H9 (cell line): ENCODE measurements at regions not wholly inside any gene's neighbourhood (a gene's known extent, or its start where the extent isn't known, plus 50 kb on each side); places are given as distances from the start of the nearest gene placed in this dataset.

Experiments
- DNase-seq: peaks from one replicate; pipeline ENCODE4 v3.0.0-alpha.2; 2017
- H2AFZ ChIP-seq: one replicate; pipeline ENCODE4 v1.6.1; 2013; ENCODE audit warnings: mild to moderate bottlenecking, low read length, control low read depth, moderate library complexity
- H2AK5ac ChIP-seq: 2 replicates; pipeline ENCODE4 v1.6.1; 2013; ENCODE audit warnings: low read length, control low read depth, mixed read lengths; ENCODE audit not compliant: insufficient read length
- H2BK120ac ChIP-seq: one replicate; pipeline ENCODE4 v1.6.1; 2013; ENCODE audit warnings: low read depth, mild to moderate bottlenecking, low read length, control low read depth, inconsistent platforms; ENCODE audit not compliant: poor library complexity, severe bottlenecking
- H2BK12ac ChIP-seq: 2 replicates; pipeline ENCODE4 v1.6.1; 2013; ENCODE audit warnings: low read length, control low read depth, mixed read lengths, low read depth; ENCODE audit not compliant: insufficient read length
- H2BK15ac ChIP-seq: 2 replicates; pipeline ENCODE4 v1.6.1; 2013; ENCODE audit warnings: low read depth, low read length, control low read depth
- H2BK20ac ChIP-seq: one replicate; pipeline ENCODE4 v1.6.1; 2013; ENCODE audit warnings: low read depth, mild to moderate bottlenecking, low read length, control low read depth, inconsistent platforms; ENCODE audit not compliant: poor library complexity, severe bottlenecking
- H2BK5ac ChIP-seq: 2 replicates; pipeline ENCODE4 v1.6.1; 2013; ENCODE audit warnings: low read length, control low read depth, mixed read lengths; ENCODE audit not compliant: insufficient read length
- H3K14ac ChIP-seq: 2 replicates; pipeline ENCODE4 v1.6.1; 2013; ENCODE audit warnings: low read length, control low read depth; ENCODE audit not compliant: insufficient read depth
- H3K18ac ChIP-seq: 2 replicates; pipeline ENCODE4 v1.6.1; 2013; ENCODE audit warnings: low read depth, mild to moderate bottlenecking, mixed read lengths, low read length, control low read depth; ENCODE audit not compliant: insufficient read length
- H3K23ac ChIP-seq: 2 replicates; pipeline ENCODE4 v1.6.1; 2013; ENCODE audit warnings: low read length, control low read depth, mixed read lengths, low read depth; ENCODE audit not compliant: insufficient read length
- H3K23me2 ChIP-seq: 2 replicates; pipeline ENCODE4 v1.6.1; 2013; ENCODE audit warnings: low read depth, mild to moderate bottlenecking, mixed read lengths, low read length, control low read depth; ENCODE audit not compliant: insufficient read length, poor library complexity, severe bottlenecking
- H3K27ac ChIP-seq: 2 replicates; pipeline ENCODE4 v1.5.1; 2013; ENCODE audit warnings: low read length, control low read depth, mixed read lengths, low read depth; ENCODE audit not compliant: insufficient read length
- H3K27me3 ChIP-seq: 2 replicates; pipeline ENCODE4 v1.6.1; 2013; ENCODE audit warnings: low read length, control low read depth, inconsistent platforms; ENCODE audit not compliant: insufficient read depth
- H3K4ac ChIP-seq: 2 replicates; pipeline ENCODE4 v1.6.1; 2013; ENCODE audit warnings: low read depth, mild to moderate bottlenecking, control low read depth, inconsistent platforms, low read length, moderate library complexity
- H3K4me1 ChIP-seq: 2 replicates; pipeline ENCODE4 v1.6.1; 2013; ENCODE audit warnings: low read length, control low read depth, inconsistent platforms; ENCODE audit not compliant: insufficient read depth
- H3K4me2 ChIP-seq: 2 replicates; pipeline ENCODE4 v1.6.1; 2013; ENCODE audit warnings: low read length, control low read depth, mixed read lengths; ENCODE audit not compliant: insufficient read length, insufficient read depth
- H3K56ac ChIP-seq: 2 replicates; pipeline ENCODE4 v1.6.1; 2013; ENCODE audit warnings: low read depth, mild to moderate bottlenecking, mixed read lengths, low read length, control low read depth; ENCODE audit not compliant: insufficient read length
- H3K79me1 ChIP-seq: 2 replicates; pipeline ENCODE4 v1.6.1; 2013; ENCODE audit warnings: low read depth, mild to moderate bottlenecking, moderate library complexity, low read length, control low read depth, inconsistent platforms; ENCODE audit not compliant: insufficient read depth, poor library complexity, severe bottlenecking
- H3K79me2 ChIP-seq: 2 replicates; pipeline ENCODE4 v1.6.1; 2013; ENCODE audit warnings: low read length, control low read depth, inconsistent platforms; ENCODE audit not compliant: insufficient read depth
- H3K9ac ChIP-seq: 2 replicates; pipeline ENCODE4 v1.6.1; 2013; ENCODE audit warnings: low read length, control low read depth, mixed read lengths; ENCODE audit not compliant: insufficient read length; ENCODE audit errors: extremely low read depth
- H3K9me3 ChIP-seq: one replicate; pipeline ENCODE4 v1.6.1; 2013; ENCODE audit warnings: low read depth, low read length, inconsistent platforms; ENCODE audit not compliant: control insufficient read depth
- H3T11ph ChIP-seq: one replicate; pipeline ENCODE4 v1.6.1; 2013; ENCODE audit warnings: mild to moderate bottlenecking, low read length, control low read depth, inconsistent platforms
- H4K20me1 ChIP-seq: one replicate; pipeline ENCODE4 v1.6.1; 2013; ENCODE audit not compliant: control insufficient read depth, insufficient read length, insufficient read depth
- H4K5ac ChIP-seq: 2 replicates; pipeline ENCODE4 v1.6.1; 2013; ENCODE audit warnings: low read depth, mild to moderate bottlenecking, mixed read lengths, low read length, control low read depth; ENCODE audit not compliant: insufficient read length
- H4K8ac ChIP-seq: replicated peaks from 2 replicates; pipeline ENCODE4 v1.6.1; 2013; ENCODE audit warnings: low read length, control low read depth, mixed read lengths, low read depth; ENCODE audit not compliant: insufficient read length
- H4K91ac ChIP-seq: 2 replicates; pipeline ENCODE4 v1.6.1; 2013; ENCODE audit warnings: low read depth, mild to moderate bottlenecking, moderate library complexity, mixed read lengths, low read length, control low read depth; ENCODE audit not compliant: insufficient read length
- H3K27ac Mint-ChIP-seq, 3 experiments: 2 replicates in 2 of 3; 3 replicates in 1 of 3; pipeline ENCODE4 v1.8.0; 2020 to 2021; ENCODE audit warnings: mixed read lengths in 3 of 3, mild to moderate bottlenecking in 1 of 3, moderate library complexity in 1 of 3
- H3K27me3 Mint-ChIP-seq: 2 replicates; pipeline ENCODE4 v1.8.0; 2021; ENCODE audit warnings: low read depth, mild to moderate bottlenecking, moderate library complexity, mixed read lengths
- H3K36me3 Mint-ChIP-seq, 3 experiments: 2 replicates in 2 of 3; 3 replicates in 1 of 3; pipeline ENCODE4 v1.8.0; 2020 to 2021; ENCODE audit warnings: low read depth in 3 of 3, mixed read lengths in 3 of 3; ENCODE audit not compliant: insufficient read depth in 1 of 3
- H3K4me1 Mint-ChIP-seq, 2 experiments: 2 replicates each; pipeline ENCODE4 v1.8.0; 2020; ENCODE audit warnings: mixed read lengths in 2 of 2
- H3K4me3 Mint-ChIP-seq, 2 experiments: 2 replicates in 1 of 2; 3 replicates in 1 of 2; pipeline ENCODE4 v1.8.0; 2020 to 2021; ENCODE audit warnings: mild to moderate bottlenecking in 2 of 2, mixed read lengths in 2 of 2, moderate library complexity in 1 of 2
- H3K9me3 Mint-ChIP-seq, 2 experiments: 2 replicates in 1 of 2; 3 replicates in 1 of 2; pipeline ENCODE4 v1.8.0; 2020; ENCODE audit warnings: mild to moderate bottlenecking in 2 of 2, mixed read lengths in 2 of 2, moderate library complexity in 1 of 2
- WGBS: extraction: QIAGEN DNeasy Blood & Tissue Kit; methylation state at CpG from one replicate; pipeline ENCODE4 v1.1.7; 2013; ENCODE audit warnings: missing lambda C conversion rate, low lambda C conversion rate, mixed read lengths; ENCODE audit not compliant: insufficient read length; ENCODE audit errors: extremely low coverage; 5-methylcytosine and 5-hydroxymethylcytosine counted together
- TF ChIP-seq, protein P1 (sequence below): fragments of 200-600 bp; sonication (generic); conservative IDR thresholded peaks from 3 replicates; pipeline ENCODE4 v1.8.0; 2021; ENCODE audit warnings: antibody characterized with exemption, mild to moderate bottlenecking

DNA sequence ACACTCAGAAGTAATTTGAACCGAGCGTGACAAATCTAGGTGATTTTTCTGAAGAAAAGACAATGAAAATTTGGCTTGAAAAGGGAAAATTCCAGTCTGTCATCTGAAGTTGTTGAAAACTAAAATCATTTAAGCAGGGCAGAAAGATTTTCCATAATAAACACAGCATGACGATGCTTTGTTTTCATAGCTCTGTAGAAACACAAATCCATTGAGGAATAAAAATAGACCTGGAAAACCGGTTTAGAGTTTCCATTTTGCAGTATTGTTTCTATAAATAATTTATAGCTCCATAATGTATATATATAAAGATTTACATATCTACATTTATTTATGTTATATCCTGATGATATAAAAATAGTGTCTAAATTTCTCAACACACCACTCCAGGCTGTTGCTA lies 1918.5 kb upstream of the FLRT2 start:
- Histone ChIP-seq H3K14ac (no peak overlapping the region), H2BK20ac (no peak overlapping the region), H2BK5ac (no peak overlapping the region), H3T11ph (no peak overlapping the region), H3K79me1 (no peaks in the 10 kb centered on the region), H3K4ac (no peak overlapping the region), H2BK12ac (no peak overlapping the region), H3K18ac (no peak overlapping the region), H3K4me1 (no peaks in the 10 kb centered on the region), H3K23ac (no peak overlapping the region), H4K91ac (no peak overlapping the region), H2AFZ (no peak overlapping the region), H3K9me3 (no peaks in the 10 kb centered on the region), H3K27me3 (no peaks in the 10 kb centered on the region), H2BK120ac (no peak overlapping the region), H4K20me1 (no peaks in the 10 kb centered on the region), H2BK15ac (no peak overlapping the region), H3K23me2 (no peaks in the 10 kb centered on the region), H3K79me2 (no peaks in the 10 kb centered on the region), H4K8ac (no peak overlapping the region), H3K27ac (no peak overlapping the region), H3K56ac (no peak overlapping the region), H4K5ac (no peak overlapping the region), H3K9ac (no peak overlapping the region), H2AK5ac (no peak overlapping the region), H3K4me2 (no peak overlapping the region)
- Mint-ChIP-seq H3K27me3 (no peaks in the 10 kb centered on the region), H3K4me1 (peaks cover 4 to 7% of the 10 kb centered on the region in 2 experiments; a peak in 3 of 4 replicates), H3K36me3 (peaks cover 0 to 4% (median 1%) of the 10 kb centered on the region in 3 experiments; a peak in 2 of 7 replicates), H3K4me3 (no peak overlapping the region), H3K27ac (no peak overlapping the region), H3K9me3 (peaks cover 0 to 3% of the 10 kb centered on the region in 2 experiments; a peak in 1 of 5 replicates)
- DNase-seq: no peak
- TF ChIP-seq, protein P1, sequence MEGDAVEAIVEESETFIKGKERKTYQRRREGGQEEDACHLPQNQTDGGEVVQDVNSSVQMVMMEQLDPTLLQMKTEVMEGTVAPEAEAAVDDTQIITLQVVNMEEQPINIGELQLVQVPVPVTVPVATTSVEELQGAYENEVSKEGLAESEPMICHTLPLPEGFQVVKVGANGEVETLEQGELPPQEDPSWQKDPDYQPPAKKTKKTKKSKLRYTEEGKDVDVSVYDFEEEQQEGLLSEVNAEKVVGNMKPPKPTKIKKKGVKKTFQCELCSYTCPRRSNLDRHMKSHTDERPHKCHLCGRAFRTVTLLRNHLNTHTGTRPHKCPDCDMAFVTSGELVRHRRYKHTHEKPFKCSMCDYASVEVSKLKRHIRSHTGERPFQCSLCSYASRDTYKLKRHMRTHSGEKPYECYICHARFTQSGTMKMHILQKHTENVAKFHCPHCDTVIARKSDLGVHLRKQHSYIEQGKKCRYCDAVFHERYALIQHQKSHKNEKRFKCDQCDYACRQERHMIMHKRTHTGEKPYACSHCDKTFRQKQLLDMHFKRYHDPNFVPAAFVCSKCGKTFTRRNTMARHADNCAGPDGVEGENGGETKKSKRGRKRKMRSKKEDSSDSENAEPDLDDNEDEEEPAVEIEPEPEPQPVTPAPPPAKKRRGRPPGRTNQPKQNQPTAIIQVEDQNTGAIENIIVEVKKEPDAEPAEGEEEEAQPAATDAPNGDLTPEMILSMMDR: no peak
- no CpG with 5 or more reads among the region's 4 CpGs for WGBS
